C4-2B (cell line): ENCODE measurements at regions not wholly inside any gene's neighbourhood (a gene's known extent, or its start where the extent isn't known, plus 50 kb on each side); places are given as distances from the start of the nearest gene placed in this dataset.

Experiments used
- H3K27ac ChIP-seq: fragments of 450-650 bp; 2 replicates; pipeline ENCODE4 v1.5.1; 2017
- CTCF ChIP-seq: fragments of 450-650 bp; conservative IDR thresholded peaks from 2 replicates; pipeline ENCODE4 v1.5.1; 2017; ENCODE audit warnings: mild to moderate bottlenecking
- ZFX ChIP-seq: fragments of 450-650 bp; IDR thresholded peaks from 2 replicates; pipeline ENCODE4 v1.6.1; 2017

DNA sequence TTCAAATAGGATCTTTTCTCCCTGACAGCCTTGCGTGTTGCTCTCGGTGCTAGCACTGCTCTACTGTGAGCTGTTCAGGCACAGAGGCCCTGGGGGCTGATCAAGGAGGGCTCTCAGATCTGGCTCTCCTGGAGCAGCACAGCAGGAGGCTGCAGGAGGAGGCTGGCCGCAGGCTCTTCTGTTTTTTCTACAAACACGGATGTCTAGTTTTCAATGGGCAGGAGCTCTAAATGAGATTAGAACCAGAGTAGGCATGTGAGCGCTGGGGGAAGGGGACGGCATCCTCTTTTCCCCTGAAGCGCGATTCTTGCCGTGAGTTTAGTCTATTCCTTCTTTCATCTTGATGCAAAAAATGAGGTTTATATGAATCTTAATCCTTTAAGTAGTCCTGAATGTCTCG, 61.7 kb upstream of the IRX4 start:
- TF ChIP-seq CTCF (no peak), ZFX (no peak)
- H3K27ac ChIP-seq, result no peak overlapping the region

- TF ChIP-seq CTCF (no peak), ZFX (no peak)
- H3K27ac ChIP-seq, result no peak overlapping the region
Observed at GRCh38 chr5:1943481-1943880, 60.8 kb upstream of the IRX4 start.

GRCh38 chr5:1942630-1943029, 59.9 kb upstream of the IRX4 start:
- TF ChIP-seq ZFX, result no peak
- no peak for TF ChIP-seq CTCF
- H3K27ac ChIP-seq, result no peak overlapping the region

DNA sequence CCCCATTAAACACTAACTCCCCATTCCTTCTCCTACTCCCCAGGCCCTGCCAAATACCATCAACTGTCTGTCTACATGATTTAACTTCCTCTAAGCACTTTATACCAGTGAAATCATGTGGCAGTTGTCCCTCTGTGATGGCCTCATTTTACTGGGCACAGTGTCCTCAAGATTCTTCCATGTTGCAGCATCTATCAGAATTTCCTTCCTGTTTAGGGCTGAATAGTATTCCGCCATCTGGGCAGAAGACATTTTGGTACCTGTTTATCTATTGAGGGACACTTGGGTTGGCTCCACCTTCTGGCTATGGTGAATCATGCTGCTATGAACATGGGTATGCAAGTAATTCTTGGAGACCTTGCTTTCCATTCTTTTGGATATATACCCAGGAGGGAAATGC, 59.4 kb upstream of the IRX4 start:
- TF ChIP-seq ZFX, result no peak
- no peak; the same call in 1 of the 2 replicates for TF ChIP-seq CTCF
- H3K27ac ChIP-seq, result no peak overlapping the region

DNA sequence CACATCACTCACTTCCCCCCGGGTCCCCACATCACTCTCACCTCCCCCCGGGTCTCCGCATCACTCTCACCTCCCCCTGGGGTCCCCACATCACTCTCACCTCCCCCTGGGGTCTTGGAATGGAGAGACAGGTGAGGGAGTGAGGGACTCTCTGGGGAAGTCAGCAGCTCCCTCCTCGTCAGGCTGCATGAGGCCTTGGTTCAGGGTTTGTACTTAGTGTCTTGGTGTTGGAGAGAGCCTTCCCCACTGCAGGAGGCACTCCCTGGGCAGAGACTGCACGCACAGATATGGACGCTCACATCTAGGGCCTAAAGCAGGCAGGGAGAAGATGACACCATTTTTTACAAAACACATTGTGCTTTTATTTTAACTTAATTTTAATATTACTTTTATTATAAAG, 56.5 kb upstream of the IRX4 start:
- no peak overlapping the region for H3K27ac ChIP-seq
- TF ChIP-seq ZFX, result no peak
- TF ChIP-seq CTCF, result no peak

GRCh38 chr5:1938310-1939000, 55.7 kb upstream of the IRX4 start:
- H3K27ac ChIP-seq, result no peak overlapping the region
- TF ChIP-seq ZFX (no peak), CTCF (no peak)

DNA sequence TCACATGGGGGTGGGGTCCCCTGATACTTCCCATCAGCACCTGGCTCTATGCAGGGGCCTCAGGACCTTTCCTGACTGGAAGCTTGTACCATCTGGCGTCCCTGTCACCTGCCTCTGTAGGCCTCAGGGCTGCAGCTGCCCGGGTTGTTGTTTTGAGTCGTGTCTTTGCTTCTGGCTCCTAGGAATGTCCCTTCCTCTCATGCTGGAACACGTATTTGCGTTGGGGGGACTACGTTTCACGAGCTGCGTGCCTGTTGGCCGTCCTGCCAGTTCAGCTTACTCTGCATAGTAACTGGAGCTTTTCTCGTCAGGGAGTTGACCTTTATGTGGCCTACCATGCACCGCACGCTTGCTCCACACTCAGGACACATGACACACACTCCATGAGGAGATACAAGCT, 54.9 kb upstream of the IRX4 start:
- no peak overlapping the region for H3K27ac ChIP-seq
- TF ChIP-seq ZFX (no peak), CTCF (no peak)
